Neural cell (in vitro differentiated cells): ENCODE measurements at regions not wholly inside any gene's neighbourhood (a gene's known extent, or its start where the extent isn't known, plus 50 kb on each side); places are given as distances from the start of the nearest gene placed in this dataset.

Source experiments
- H2AFZ ChIP-seq: fragments of 200-600, 300-800 bp; sonication (generic), shearing (Covaris generic); 2 replicates; pipeline ENCODE4 v1.6.0; 2014; ENCODE audit warnings: low read depth, mild to moderate bottlenecking, antibody characterized with exemption, low read length, moderate library complexity
- H3F3A ChIP-seq: fragments of 200-600 bp; shearing (Covaris generic); 2 replicates; pipeline ENCODE4 v1.6.1; 2016; ENCODE audit warnings: mild to moderate bottlenecking, moderate library complexity, mixed read lengths, antibody characterized with exemption, low read length; ENCODE audit not compliant: insufficient read depth, poor library complexity, severe bottlenecking
- H3K27ac ChIP-seq: fragments of 200-600, 300-800 bp; sonication (generic), shearing (Covaris generic); 2 replicates; pipeline ENCODE4 v1.5.1; 2014; ENCODE audit warnings: mild to moderate bottlenecking, low read length, moderate library complexity
- H3K27me3 ChIP-seq: fragments of 300-800, 200-600 bp; sonication (generic), shearing (Covaris generic); 2 replicates; pipeline ENCODE4 v1.6.0; 2014; ENCODE audit warnings: mild to moderate bottlenecking, low read depth, low read length, moderate library complexity; ENCODE audit not compliant: insufficient read depth
- H3K36me3 ChIP-seq: fragments of 300-800, 200-600 bp; sonication (generic), shearing (Covaris generic); 2 replicates; pipeline ENCODE4 v1.5.1; 2014; ENCODE audit warnings: mild to moderate bottlenecking, antibody characterized with exemption, low read length, moderate library complexity; ENCODE audit not compliant: insufficient read depth
- H3K4me2 ChIP-seq: fragments of 300-800, 200-600 bp; sonication (generic), shearing (Covaris generic); 2 replicates; pipeline ENCODE4 v1.6.0; 2014; ENCODE audit warnings: mild to moderate bottlenecking, low read length
- H3K4me3 ChIP-seq: fragments of 300-800, 200-600 bp; sonication (generic), shearing (Covaris generic); 2 replicates; pipeline ENCODE4 v1.5.1; 2014; ENCODE audit warnings: mild to moderate bottlenecking, low read length, moderate library complexity
- H3K79me2 ChIP-seq: fragments of 200-600 bp; shearing (Covaris generic); replicated peaks from 2 replicates; pipeline ENCODE4 v1.6.0; 2014; ENCODE audit warnings: mild to moderate bottlenecking, low read length, moderate library complexity; ENCODE audit not compliant: insufficient read depth
- H3K9ac ChIP-seq: fragments of 300-800, 200-600 bp; sonication (generic), shearing (Covaris generic); 2 replicates; pipeline ENCODE4 v1.6.1; 2016; ENCODE audit warnings: mild to moderate bottlenecking, low read length, mixed read lengths
- H3K9me2 ChIP-seq: fragments of 200-600 bp; shearing (Covaris generic); 2 replicates; pipeline ENCODE4 v1.6.1; 2016; ENCODE audit warnings: mild to moderate bottlenecking, low read length, mixed read lengths; ENCODE audit not compliant: insufficient read depth
- H3K9me3 ChIP-seq: fragments of 200-600, 300-800 bp; sonication (generic), shearing (Covaris generic); 2 replicates; pipeline ENCODE4 v1.6.1; 2016; ENCODE audit warnings: mild to moderate bottlenecking, mixed run types, low read length, moderate library complexity, mixed read lengths
- H4K20me1 ChIP-seq: fragments of 200-600 bp; shearing (Covaris generic); 2 replicates; pipeline ENCODE4 v1.6.1; 2016; ENCODE audit warnings: mild to moderate bottlenecking, mixed run types; ENCODE audit not compliant: insufficient read depth
- EP300 ChIP-seq: fragments of 450-650 bp; conservative IDR thresholded peaks from 2 replicates; pipeline ENCODE4 v1.6.1; 2014; ENCODE audit warnings: antibody characterized with exemption, mild to moderate bottlenecking, moderate library complexity; ENCODE audit not compliant: poor library complexity, severe bottlenecking
- EZH2 ChIP-seq: fragments of 200-600, 300-800 bp; shearing (Covaris generic), sonication (generic); IDR thresholded peaks from 2 replicates; pipeline ENCODE4 v1.6.1; 2014; ENCODE audit warnings: antibody characterized with exemption, low read length, borderline replicate concordance, mild to moderate bottlenecking; ENCODE audit not compliant: insufficient read depth, poor library complexity, severe bottlenecking
- MXI1 ChIP-seq: fragments of 450-650 bp; conservative IDR thresholded peaks from 2 replicates; pipeline ENCODE4 v1.6.1; 2014; ENCODE audit warnings: antibody characterized with exemption, mild to moderate bottlenecking; ENCODE audit not compliant: poor library complexity, severe bottlenecking
- POLR2AphosphoS5 ChIP-seq: IDR thresholded peaks from 2 replicates; pipeline ENCODE4 v1.6.1; 2012
- RAD21 ChIP-seq: fragments of 450-650 bp; conservative IDR thresholded peaks from 2 replicates; pipeline ENCODE4 v1.6.1; 2014; ENCODE audit warnings: antibody characterized with exemption, mild to moderate bottlenecking, moderate library complexity
- SMC3 ChIP-seq: fragments of 450-650 bp; conservative IDR thresholded peaks from 2 replicates; pipeline ENCODE4 v1.6.1; 2014; ENCODE audit warnings: antibody characterized with exemption, mild to moderate bottlenecking, moderate library complexity; ENCODE audit not compliant: poor library complexity
- TAF1 ChIP-seq: IDR thresholded peaks from 2 replicates; pipeline ENCODE4 v1.6.1; 2012; ENCODE audit warnings: low read depth
- TF ChIP-seq, protein P1 (sequence below): IDR thresholded peaks from 2 replicates; pipeline ENCODE4 v1.6.1; 2012; ENCODE audit warnings: borderline replicate concordance
- TF ChIP-seq, protein P2 (sequence below): fragments of 450-650 bp; IDR thresholded peaks from 2 replicates; pipeline ENCODE4 v1.5.1; 2014; ENCODE audit warnings: antibody characterized with exemption, mild to moderate bottlenecking, moderate library complexity; ENCODE audit not compliant: poor library complexity, severe bottlenecking

DNA sequence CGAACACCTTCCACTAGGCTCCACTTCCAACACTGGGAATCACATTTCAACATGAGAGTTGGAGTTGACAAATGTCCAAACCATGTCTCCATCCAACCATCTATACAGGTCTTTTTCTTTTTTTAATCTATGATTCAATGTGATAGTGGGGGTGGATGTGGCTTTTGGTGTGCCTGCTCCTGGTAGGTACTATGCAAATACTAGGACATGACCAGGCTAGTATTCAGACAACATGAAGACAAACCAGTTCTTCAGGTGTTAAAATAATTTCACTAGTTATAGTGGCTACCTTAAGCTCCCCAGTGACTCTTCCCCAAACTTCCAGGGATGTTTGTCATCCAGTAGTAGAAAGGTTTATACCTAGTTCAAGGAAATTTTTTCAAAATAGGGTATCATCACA is 387.5 kb downstream of the CDH2 start:
- no peak overlapping the region for H3K4me2 ChIP-seq
- no peaks in the 10 kb centered on the region for H3K9me2 ChIP-seq
- H3K9me3 ChIP-seq: no peaks in the 10 kb centered on the region
- H3K36me3 ChIP-seq: no peaks in the 10 kb centered on the region
- no peak overlapping the region for H3K4me3 ChIP-seq
- H3K27ac ChIP-seq: no peak overlapping the region
- H3K27me3 ChIP-seq: no peaks in the 10 kb centered on the region
- no peaks in the 10 kb centered on the region for H4K20me1 ChIP-seq
- TF ChIP-seq, protein P1, sequence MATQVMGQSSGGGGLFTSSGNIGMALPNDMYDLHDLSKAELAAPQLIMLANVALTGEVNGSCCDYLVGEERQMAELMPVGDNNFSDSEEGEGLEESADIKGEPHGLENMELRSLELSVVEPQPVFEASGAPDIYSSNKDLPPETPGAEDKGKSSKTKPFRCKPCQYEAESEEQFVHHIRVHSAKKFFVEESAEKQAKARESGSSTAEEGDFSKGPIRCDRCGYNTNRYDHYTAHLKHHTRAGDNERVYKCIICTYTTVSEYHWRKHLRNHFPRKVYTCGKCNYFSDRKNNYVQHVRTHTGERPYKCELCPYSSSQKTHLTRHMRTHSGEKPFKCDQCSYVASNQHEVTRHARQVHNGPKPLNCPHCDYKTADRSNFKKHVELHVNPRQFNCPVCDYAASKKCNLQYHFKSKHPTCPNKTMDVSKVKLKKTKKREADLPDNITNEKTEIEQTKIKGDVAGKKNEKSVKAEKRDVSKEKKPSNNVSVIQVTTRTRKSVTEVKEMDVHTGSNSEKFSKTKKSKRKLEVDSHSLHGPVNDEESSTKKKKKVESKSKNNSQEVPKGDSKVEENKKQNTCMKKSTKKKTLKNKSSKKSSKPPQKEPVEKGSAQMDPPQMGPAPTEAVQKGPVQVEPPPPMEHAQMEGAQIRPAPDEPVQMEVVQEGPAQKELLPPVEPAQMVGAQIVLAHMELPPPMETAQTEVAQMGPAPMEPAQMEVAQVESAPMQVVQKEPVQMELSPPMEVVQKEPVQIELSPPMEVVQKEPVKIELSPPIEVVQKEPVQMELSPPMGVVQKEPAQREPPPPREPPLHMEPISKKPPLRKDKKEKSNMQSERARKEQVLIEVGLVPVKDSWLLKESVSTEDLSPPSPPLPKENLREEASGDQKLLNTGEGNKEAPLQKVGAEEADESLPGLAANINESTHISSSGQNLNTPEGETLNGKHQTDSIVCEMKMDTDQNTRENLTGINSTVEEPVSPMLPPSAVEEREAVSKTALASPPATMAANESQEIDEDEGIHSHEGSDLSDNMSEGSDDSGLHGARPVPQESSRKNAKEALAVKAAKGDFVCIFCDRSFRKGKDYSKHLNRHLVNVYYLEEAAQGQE: no peak
- TF ChIP-seq POLR2AphosphoS5 (no peak), MXI1 (no peak), RAD21 (no peak), EP300 (no peak), SMC3 (no peak), TAF1 (no peak)
- H3K9ac ChIP-seq: no peak overlapping the region
- no peak overlapping the region for H2AFZ ChIP-seq
- H3F3A ChIP-seq: no peaks in the 10 kb centered on the region
- H3K79me2 ChIP-seq: no peaks in the 10 kb centered on the region

DNA sequence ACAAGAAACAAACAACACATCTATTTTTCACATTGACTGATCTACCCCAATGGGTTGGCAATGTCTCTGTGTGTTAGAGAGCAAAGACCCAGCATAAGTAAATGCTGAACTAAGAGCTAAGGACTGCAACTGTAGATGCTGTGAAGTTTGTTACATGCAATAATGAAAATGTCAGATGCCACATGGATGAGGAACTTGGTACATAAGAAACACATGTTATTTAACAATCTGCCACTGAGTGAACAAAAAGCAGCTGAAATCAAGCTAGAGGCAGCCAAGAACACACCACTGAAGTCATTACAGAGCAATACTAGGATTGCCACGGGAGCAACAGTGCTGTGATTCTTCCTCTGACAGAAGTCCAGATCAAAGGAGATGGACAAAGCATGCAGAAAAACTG is 389.4 kb downstream of the CDH2 start:
- no peaks in the 10 kb centered on the region for H4K20me1 ChIP-seq
- no peaks in the 10 kb centered on the region for H3K36me3 ChIP-seq
- no peaks in the 10 kb centered on the region for H3F3A ChIP-seq
- no peaks in the 10 kb centered on the region for H3K9me2 ChIP-seq
- H3K4me3 ChIP-seq: no peak overlapping the region
- H3K9me3 ChIP-seq: no peaks in the 10 kb centered on the region
- no peaks in the 10 kb centered on the region for H3K27me3 ChIP-seq
- TF ChIP-seq EP300 (no peak), EZH2 (no peak), TAF1 (no peak)
- TF ChIP-seq, protein P2, sequence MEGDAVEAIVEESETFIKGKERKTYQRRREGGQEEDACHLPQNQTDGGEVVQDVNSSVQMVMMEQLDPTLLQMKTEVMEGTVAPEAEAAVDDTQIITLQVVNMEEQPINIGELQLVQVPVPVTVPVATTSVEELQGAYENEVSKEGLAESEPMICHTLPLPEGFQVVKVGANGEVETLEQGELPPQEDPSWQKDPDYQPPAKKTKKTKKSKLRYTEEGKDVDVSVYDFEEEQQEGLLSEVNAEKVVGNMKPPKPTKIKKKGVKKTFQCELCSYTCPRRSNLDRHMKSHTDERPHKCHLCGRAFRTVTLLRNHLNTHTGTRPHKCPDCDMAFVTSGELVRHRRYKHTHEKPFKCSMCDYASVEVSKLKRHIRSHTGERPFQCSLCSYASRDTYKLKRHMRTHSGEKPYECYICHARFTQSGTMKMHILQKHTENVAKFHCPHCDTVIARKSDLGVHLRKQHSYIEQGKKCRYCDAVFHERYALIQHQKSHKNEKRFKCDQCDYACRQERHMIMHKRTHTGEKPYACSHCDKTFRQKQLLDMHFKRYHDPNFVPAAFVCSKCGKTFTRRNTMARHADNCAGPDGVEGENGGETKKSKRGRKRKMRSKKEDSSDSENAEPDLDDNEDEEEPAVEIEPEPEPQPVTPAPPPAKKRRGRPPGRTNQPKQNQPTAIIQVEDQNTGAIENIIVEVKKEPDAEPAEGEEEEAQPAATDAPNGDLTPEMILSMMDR: no peak
- TF ChIP-seq, protein P1: no peak
- H3K79me2 ChIP-seq: no peaks in the 10 kb centered on the region
- H3K27ac ChIP-seq: no peak overlapping the region
- H2AFZ ChIP-seq: no peak overlapping the region
- H3K4me2 ChIP-seq: no peak overlapping the region
- H3K9ac ChIP-seq: no peak overlapping the region
